ENCODE measurements at regions not wholly inside any gene's neighbourhood (a gene's known extent, or its start where the extent isn't known, plus 50 kb on each side); places are given as distances from the start of the nearest gene placed in this dataset.
"Not testable (repeated sequence)": the region's sequence is repeated elsewhere in the genome, so short reads cannot be mapped to it uniquely, and the experiment has no call there.

GRCh38 chr6:68007717-68008116, 627.4 kb upstream of the ADGRB3 start:
- no peak for DNase-seq

GRCh38 chr6:67986694-67987232, 648.3 kb upstream of the ADGRB3 start:
- no peak for DNase-seq

- no peak for DNase-seq
These were observed 658.6 kb upstream of the ADGRB3 start for GRCh38 chr6:67976486-67976885.

- no peak for DNase-seq
These were observed 660.2 kb upstream of the ADGRB3 start for GRCh38 chr6:67974931-67975330.

- no peak for DNase-seq
These were observed 663.3 kb upstream of the ADGRB3 start for GRCh38 chr6:67971812-67972211.

GRCh38 chr6:67966830-67967229, 668.3 kb upstream of the ADGRB3 start:
- no peak for DNase-seq

GRCh38 chr6:67956352-67956751, 678.7 kb upstream of the ADGRB3 start:
- DNase-seq = no peak

- no peak for DNase-seq
These were observed 682.1 kb upstream of the ADGRB3 start for GRCh38 chr6:67952948-67953347.

- no peak for DNase-seq
These were observed 683.0 kb upstream of the ADGRB3 start for GRCh38 chr6:67952121-67952520.

- not testable (repeated sequence) for DNase-seq
These were observed 687.3 kb upstream of the ADGRB3 start for GRCh38 chr6:67947762-67948161.

GRCh38 chr6:67935976-67936477, 699.1 kb upstream of the ADGRB3 start:
- no peak for DNase-seq

- no peak for DNase-seq
These were observed 701.8 kb upstream of the ADGRB3 start for GRCh38 chr6:67933278-67933677.

GRCh38 chr6:67922588-67922987, 712.5 kb upstream of the ADGRB3 start:
- not testable (repeated sequence) for DNase-seq

- not testable (repeated sequence) for DNase-seq
These were observed 715.0 kb upstream of the ADGRB3 start for GRCh38 chr6:67920040-67920439.

GRCh38 chr6:67916399-67916798, 718.7 kb upstream of the ADGRB3 start:
- no peak for DNase-seq

GRCh38 chr6:67914419-67914818, 720.7 kb upstream of the ADGRB3 start:
- DNase-seq = no peak

GRCh38 chr6:67909354-67909753, 725.7 kb upstream of the ADGRB3 start:
- no peak for DNase-seq

- DNase-seq = no peak
These were observed 726.7 kb upstream of the ADGRB3 start for GRCh38 chr6:67908379-67908778.

- DNase-seq = not testable (repeated sequence)
These were observed 730.3 kb upstream of the ADGRB3 start for GRCh38 chr6:67904735-67905134.

- DNase-seq = no peak
These were observed 736.2 kb upstream of the ADGRB3 start for GRCh38 chr6:67898875-67899274.

- no peak for DNase-seq
These were observed 737.0 kb upstream of the ADGRB3 start for GRCh38 chr6:67897998-67898607.

GRCh38 chr6:67896476-67896875, 738.6 kb upstream of the ADGRB3 start:
- no peak for DNase-seq

- no peak for DNase-seq
These were observed 745.4 kb upstream of the ADGRB3 start for GRCh38 chr6:67889682-67889995.

- no peak for DNase-seq
These were observed 746.0 kb upstream of the ADGRB3 start for GRCh38 chr6:67888886-67889681.

All from CD4-positive, alpha-beta T cell treated with Interleukin-4 for 1 hour (primary cell).